IPS-18a (cell line): ENCODE measurements at regions not wholly inside any gene's neighbourhood (a gene's known extent, or its start where the extent isn't known, plus 50 kb on each side); places are given as distances from the start of the nearest gene placed in this dataset.
"Not testable (repeated sequence)": the region's sequence is repeated elsewhere in the genome, so short reads cannot be mapped to it uniquely, and the experiment has no call there.

Experiments used
- H3K27ac ChIP-seq: one replicate; pipeline ENCODE4 v1.5.1; 2013; ENCODE audit warnings: low read length
- H3K27me3 ChIP-seq: one replicate; pipeline ENCODE4 v1.6.1; 2013; ENCODE audit warnings: mild to moderate bottlenecking, low read length; ENCODE audit not compliant: control insufficient read depth, insufficient read depth
- H3K36me3 ChIP-seq: one replicate; pipeline ENCODE4 v1.6.1; 2013; ENCODE audit warnings: low read depth, low read length; ENCODE audit not compliant: control insufficient read depth
- H3K4me1 ChIP-seq: one replicate; pipeline ENCODE4 v1.6.1; 2013; ENCODE audit warnings: low read depth, low read length; ENCODE audit not compliant: control insufficient read depth
- H3K4me3 ChIP-seq: one replicate; pipeline ENCODE4 v1.5.1; 2013; ENCODE audit warnings: low read length
- H3K9ac ChIP-seq: one replicate; pipeline ENCODE4 v1.6.1; 2013; ENCODE audit warnings: mild to moderate bottlenecking, low read length, moderate library complexity
- H3K9me3 ChIP-seq: one replicate; pipeline ENCODE4 v1.6.1; 2013; ENCODE audit warnings: low read depth, low read length; ENCODE audit not compliant: control insufficient read depth

DNA sequence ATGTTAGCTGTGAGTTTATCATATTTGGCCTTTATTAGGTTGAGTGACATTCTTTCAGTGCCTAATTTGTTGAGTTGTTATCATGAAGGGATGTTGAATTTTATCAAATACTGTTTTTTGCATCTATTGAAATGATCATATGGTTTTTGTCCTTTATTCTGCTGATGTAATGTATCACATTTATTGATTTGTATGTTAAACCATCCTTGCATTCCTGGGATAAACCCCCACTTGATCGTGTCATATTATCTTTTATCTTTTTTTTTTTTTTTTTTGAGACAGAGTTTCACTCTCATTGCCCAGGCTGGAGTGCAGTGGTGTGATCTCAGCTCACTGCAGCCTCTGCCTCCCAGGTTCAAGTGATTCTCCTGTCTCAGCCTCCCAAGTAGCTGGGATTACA is 51.9 kb upstream of the MFGE8 start:
- not testable (repeated sequence) for H3K9ac ChIP-seq

DNA sequence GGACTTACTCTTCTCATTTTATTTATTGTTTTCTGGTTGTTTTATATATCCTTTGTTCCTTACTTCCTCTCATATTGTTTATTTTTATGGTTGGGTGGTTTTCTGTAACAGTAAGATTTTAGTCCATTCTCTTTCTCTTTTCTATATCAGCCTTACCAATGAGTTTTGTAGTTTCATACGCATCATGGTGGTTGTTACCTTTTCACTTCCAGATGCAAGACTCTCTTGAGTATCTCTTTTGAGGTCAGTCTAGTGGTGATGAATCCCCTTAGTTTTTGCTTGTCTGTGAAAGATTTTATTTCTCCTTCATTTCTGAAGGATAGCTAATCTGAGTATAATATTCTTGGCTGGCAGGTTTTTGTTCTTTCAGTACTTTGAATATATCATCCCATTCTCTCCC is 57.1 kb upstream of the MFGE8 start:
- H3K4me3 ChIP-seq, result no peak overlapping the region
- H3K36me3 ChIP-seq, result no peaks in the 10 kb centered on the region
- H3K4me1 ChIP-seq, result no peaks in the 10 kb centered on the region
- peaks cover 6% of the 10 kb centered on the region for H3K9me3 ChIP-seq
- H3K27ac ChIP-seq, result no peak overlapping the region
- no peaks in the 10 kb centered on the region for H3K27me3 ChIP-seq
- no peak overlapping the region for H3K9ac ChIP-seq

More for the DNA sequence above, 51.9 kb upstream of the MFGE8 start:
- H3K27me3 ChIP-seq, H3K4me1 ChIP-seq, H3K9me3 ChIP-seq, H3K4me3 ChIP-seq, H3K36me3 ChIP-seq, H3K27ac ChIP-seq: not testable (repeated sequence)

DNA sequence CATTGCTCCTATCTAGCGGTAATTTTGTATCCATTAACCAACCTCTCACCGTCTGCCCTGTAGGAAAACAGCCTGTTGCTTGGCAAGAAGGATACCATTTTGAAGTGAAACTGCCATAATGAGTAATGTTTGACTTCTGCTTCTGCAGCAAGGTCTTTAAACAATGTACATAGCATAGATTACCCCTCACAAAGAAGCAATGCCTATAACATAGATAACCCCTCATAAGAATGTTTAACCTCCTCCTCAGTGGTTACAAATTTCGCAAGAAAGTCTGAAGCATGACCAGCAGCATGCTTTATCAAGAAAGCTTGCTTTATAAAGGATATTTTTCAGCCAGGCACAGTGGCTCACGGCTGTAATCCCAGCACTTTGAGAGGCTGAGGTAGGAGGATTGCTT is 61.2 kb upstream of the MFGE8 start:
- H3K9me3 ChIP-seq, result peaks cover 6% of the 10 kb centered on the region
- no peak overlapping the region for H3K4me3 ChIP-seq
- H3K27me3 ChIP-seq, result no peaks in the 10 kb centered on the region
- H3K4me1 ChIP-seq, result no peaks in the 10 kb centered on the region
- no peak overlapping the region for H3K9ac ChIP-seq
- no peaks in the 10 kb centered on the region for H3K36me3 ChIP-seq
- H3K27ac ChIP-seq, result no peak overlapping the region

DNA sequence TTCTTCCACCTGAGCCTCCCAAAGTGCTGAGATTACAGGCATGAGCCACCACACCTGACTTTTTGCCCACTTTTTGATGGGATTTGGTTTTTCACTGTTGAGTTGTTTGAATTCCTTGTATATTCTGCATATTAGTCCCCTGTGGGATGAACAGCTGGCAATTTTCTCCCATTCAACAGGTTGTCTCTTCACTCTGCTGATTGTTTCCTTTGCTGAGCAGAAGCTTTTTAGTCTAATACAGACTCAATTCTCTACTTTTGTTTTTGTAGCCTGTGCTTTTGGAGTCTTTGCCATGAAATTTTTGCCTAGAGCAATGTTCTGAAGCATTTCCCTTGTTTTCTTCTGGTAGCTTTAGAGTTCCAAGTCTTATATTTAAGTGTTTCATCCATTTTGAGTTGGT is 62.7 kb upstream of the MFGE8 start:
- no peak overlapping the region for H3K9ac ChIP-seq
- H3K27me3 ChIP-seq, result no peaks in the 10 kb centered on the region
- H3K9me3 ChIP-seq, result peaks cover 3% of the 10 kb centered on the region
- no peak overlapping the region for H3K4me3 ChIP-seq
- no peak overlapping the region for H3K27ac ChIP-seq
- H3K4me1 ChIP-seq, result no peaks in the 10 kb centered on the region
- H3K36me3 ChIP-seq, result no peaks in the 10 kb centered on the region

DNA sequence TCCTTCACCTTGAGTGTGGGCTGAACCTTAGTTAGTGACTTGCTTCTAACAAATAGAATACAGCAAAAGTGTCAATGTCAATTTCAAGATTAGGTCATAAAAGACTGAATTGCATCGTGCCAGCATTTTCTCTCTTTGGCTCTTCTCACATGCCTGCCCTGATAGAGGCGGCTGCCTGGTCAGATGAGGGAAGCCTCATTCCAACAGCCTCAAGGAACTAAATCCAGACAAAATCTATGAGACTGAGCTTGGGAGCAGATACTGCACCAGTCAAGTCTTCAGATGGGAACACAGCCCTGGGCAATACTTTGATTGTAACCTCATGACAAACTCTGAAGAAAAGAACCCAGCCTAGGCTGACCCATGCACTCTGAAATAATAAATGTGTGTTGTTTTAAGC is 63.5 kb upstream of the MFGE8 start:
- Histone ChIP-seq H3K4me1 (peaks cover 2% of the 10 kb centered on the region), H3K9me3 (no peaks in the 10 kb centered on the region), H3K4me3 (no peak overlapping the region), H3K9ac (no peak overlapping the region), H3K27me3 (no peaks in the 10 kb centered on the region), H3K36me3 (no peaks in the 10 kb centered on the region), H3K27ac (no peak overlapping the region)

DNA sequence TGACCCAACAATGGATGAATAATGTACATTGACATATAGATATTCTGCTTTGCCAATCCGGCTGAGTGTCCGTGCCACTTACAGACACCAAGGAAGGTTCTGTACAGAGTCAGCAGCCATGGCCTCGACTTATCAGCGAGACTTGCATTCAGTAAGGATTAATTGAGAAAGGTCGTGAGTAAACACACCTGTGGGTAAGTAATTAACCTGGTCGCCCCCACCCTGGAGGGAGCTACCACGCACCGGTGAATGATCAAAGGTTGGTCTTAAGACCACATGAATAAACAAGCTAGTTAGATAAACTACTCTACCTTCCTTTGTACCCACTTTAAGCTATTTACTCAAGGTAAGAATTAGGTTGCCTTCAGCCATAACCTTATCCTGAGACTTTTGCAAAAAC is 66.5 kb upstream of the MFGE8 start:
- no peak overlapping the region for H3K4me3 ChIP-seq
- H3K27me3 ChIP-seq, result no peaks in the 10 kb centered on the region
- no peak overlapping the region for H3K9ac ChIP-seq
- no peak overlapping the region for H3K27ac ChIP-seq
- H3K9me3 ChIP-seq, result no peaks in the 10 kb centered on the region
- no peaks in the 10 kb centered on the region for H3K36me3 ChIP-seq
- H3K4me1 ChIP-seq, result peaks cover 18% of the 10 kb centered on the region

DNA sequence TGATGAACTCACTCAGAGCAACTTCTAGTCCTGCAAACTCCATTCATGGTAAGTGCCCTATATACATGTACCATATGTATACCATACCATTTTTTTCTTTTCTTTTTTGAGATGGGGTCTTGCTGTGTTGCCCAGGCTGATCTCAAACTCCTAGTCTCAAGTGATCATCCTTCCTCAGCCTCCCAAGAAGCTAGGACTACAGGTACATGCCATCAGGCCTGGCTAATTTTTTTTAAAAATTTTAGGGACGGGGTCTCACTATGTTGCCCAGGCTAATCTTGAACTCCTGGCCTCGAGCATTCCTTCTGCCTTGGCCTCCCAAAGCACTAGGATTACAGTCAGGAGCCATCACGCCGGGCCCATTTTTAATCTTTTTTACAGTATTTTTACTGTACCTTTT is 67.3 kb upstream of the MFGE8 start:
- H3K27me3 ChIP-seq, result no peaks in the 10 kb centered on the region
- no peak overlapping the region for H3K4me3 ChIP-seq
- no peaks in the 10 kb centered on the region for H3K36me3 ChIP-seq
- no peak overlapping the region for H3K9ac ChIP-seq
- H3K9me3 ChIP-seq, result no peaks in the 10 kb centered on the region
- H3K27ac ChIP-seq, result no peak overlapping the region
- peaks cover 25% of the 10 kb centered on the region for H3K4me1 ChIP-seq

DNA sequence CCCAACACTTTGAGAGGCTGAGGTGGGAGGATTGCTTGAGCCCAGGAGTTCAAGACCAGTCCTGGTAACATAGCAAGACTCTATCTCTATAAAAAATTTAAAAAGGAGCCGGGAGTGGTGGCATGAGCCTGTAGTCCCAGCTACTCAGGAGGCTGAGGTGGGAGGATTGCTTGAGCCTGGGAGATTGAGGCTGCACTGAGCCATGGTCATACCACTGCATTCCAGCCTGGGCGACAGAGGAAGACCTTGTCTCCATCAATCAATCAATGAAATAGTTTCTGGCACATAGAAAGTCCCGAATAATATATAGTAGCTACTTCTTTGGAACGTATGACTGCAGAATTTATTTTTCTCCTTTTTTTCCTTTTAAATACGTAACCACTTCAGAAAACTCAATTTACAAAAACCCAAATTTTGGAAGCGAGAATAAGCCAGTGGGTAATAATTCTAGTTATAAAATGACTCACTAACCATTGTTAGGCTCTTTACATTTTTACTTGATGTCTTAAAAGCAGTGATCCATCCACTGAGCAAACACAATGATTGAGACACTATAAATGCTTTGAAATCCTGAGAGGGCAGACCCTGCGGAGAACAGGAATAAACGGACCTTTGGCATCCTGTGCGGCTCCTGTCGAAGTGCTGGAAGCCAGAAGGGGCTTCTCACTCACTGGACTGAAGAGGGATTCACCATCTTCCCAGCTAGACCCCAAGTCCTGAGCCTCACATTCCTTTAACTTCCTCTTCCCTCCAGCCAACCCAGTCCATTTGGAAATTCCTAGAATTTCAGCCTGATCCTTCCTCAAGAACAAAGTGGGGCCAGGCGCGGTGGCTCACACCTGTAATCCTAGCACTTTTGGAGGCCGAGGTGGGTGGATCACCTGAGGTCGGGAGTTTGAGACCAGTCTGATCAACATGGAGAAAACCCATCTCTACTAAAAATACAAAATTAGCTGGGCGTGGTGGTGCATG is 68.4 kb upstream of the MFGE8 start:
- H3K4me3 ChIP-seq, result no peak overlapping the region
- no peak overlapping the region for H3K9ac ChIP-seq
- no peak overlapping the region for H3K27ac ChIP-seq

DNA sequence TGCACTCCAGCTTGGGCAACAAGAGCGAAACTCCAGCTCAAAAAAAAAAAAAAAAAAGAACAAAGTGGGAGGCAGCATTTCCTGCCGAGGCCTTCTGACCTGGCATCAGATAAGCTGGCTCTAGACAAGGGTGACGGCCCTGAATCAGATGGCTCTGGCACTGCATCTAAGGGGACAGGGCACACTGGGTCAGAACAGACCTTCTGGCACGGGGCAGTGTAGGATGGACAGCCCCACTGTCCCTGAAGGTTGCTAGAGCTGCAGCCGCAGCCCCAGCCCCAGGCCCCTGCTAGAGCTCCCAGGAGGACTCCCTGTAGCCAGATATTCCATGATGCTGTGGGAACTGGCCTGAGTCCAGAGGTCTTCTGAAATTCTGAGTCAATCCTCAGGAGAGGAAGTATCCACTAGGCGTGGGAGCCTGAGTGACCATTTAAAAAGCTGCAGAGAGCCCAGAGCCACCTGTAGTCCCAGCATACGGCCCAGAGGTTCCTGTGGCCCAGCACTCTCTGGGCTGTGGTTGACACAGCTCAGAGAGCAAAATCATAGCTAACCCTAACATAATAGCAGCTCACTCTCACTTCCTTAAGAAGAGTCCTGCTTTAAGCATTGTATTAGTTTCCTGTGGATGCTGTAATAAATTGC is 69.2 kb upstream of the MFGE8 start:
- H3K27ac ChIP-seq, result no peak overlapping the region
- no peak overlapping the region for H3K9ac ChIP-seq
- no peaks in the 10 kb centered on the region for H3K36me3 ChIP-seq
- no peaks in the 10 kb centered on the region for H3K27me3 ChIP-seq
- no peak overlapping the region for H3K4me3 ChIP-seq
- no peaks in the 10 kb centered on the region for H3K9me3 ChIP-seq
- H3K4me1 ChIP-seq, result peaks cover 43% of the 10 kb centered on the region

More for the DNA sequence above, 68.4 kb upstream of the MFGE8 start:
- H3K9me3 ChIP-seq, result no peaks in the 10 kb centered on the region
- no peaks in the 10 kb centered on the region for H3K27me3 ChIP-seq
- no peaks in the 10 kb centered on the region for H3K36me3 ChIP-seq
- peaks cover 34% of the 10 kb centered on the region for H3K4me1 ChIP-seq

DNA sequence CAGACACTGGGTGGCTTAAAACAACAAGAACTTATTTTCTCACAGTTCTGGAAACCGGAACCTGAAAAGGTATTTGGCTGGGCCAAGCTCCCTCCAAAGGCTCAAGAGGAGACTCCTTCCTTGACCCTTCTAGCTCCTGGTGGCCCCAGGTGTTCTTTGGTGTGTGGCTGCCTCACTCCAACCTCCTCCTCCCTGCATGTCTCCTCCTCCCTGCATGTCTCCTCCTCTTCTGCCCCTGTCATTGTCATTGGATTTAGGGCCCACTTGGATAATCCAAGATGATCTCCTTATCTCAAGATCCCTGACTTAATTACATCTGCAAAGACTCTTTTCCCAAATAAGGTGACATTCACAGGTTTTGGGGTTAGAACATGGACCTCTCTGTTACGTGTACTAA is 69.8 kb upstream of the MFGE8 start:
- H3K27ac ChIP-seq, result no peak overlapping the region
- no peaks in the 10 kb centered on the region for H3K9me3 ChIP-seq
- H3K4me1 ChIP-seq, result peaks cover 48% of the 10 kb centered on the region
- no peaks in the 10 kb centered on the region for H3K27me3 ChIP-seq
- no peak overlapping the region for H3K4me3 ChIP-seq
- no peaks in the 10 kb centered on the region for H3K36me3 ChIP-seq
- H3K9ac ChIP-seq, result no peak overlapping the region

DNA sequence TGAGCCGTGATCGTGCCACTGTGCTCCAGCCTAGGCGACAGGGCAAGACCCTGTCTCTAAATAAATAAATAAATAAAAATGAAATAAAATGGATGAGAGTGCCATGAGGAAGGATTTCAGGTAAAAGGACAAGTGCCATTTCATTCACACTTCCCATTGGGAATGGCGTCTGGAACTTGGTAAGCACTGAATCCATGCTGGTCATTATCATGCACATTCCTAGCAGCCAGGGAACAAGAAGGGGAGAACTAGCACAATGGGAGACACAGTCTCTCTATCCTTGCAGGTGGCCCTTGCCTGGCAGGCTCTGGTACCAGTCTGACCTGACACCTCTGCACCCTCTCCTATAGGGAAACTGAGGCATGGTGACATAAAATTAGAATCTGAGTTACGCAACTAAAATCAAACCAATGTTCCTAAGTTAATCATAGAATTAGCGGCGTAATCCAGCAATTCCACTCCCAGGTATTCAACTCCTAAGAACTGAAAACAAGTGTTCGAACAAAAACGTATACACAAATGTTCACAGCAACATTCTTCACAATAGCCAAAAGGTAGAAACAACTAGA is 70.8 kb upstream of the MFGE8 start:
- no peak overlapping the region for H3K4me3 ChIP-seq
- no peaks in the 10 kb centered on the region for H3K36me3 ChIP-seq
- H3K27me3 ChIP-seq, result no peaks in the 10 kb centered on the region
- no peaks in the 10 kb centered on the region for H3K9me3 ChIP-seq
- no peak overlapping the region for H3K9ac ChIP-seq
- H3K4me1 ChIP-seq, result peaks cover 58% of the 10 kb centered on the region
- no peak overlapping the region for H3K27ac ChIP-seq
